ENCODE measurements at regions not wholly inside any gene's neighbourhood (a gene's known extent, or its start where the extent isn't known, plus 50 kb on each side); places are given as distances from the start of the nearest gene placed in this dataset.
"Not testable (repeated sequence)": the region's sequence is repeated elsewhere in the genome, so short reads cannot be mapped to it uniquely, and the experiment has no call there.

- no CpG with 5 or more reads among the region's 3 CpGs for WGBS, 2 experiments (ENCODE audit: extremely low coverage in 2 of 2, insufficient read length in 1 of 2)
- H3K9ac ChIP-seq (ENCODE audit: low read depth, low read length); H3K4me2 ChIP-seq (ENCODE audit: low read depth, low read length); H3K79me1 ChIP-seq (ENCODE audit: low read depth in 1 of 2, low read length in 2 of 2); H3K4me1 ChIP-seq (ENCODE audit: control insufficient read depth, insufficient read depth, low read length); H3K27me3 ChIP-seq (ENCODE audit: control insufficient read depth, insufficient read depth, low read length); H3K18ac ChIP-seq (ENCODE audit: low read depth, low read length); intact Hi-C loops (cut with micrococcal nuclease); H3K27ac ChIP-seq (ENCODE audit: insufficient read depth, low read length); H3K4ac ChIP-seq (ENCODE audit: low read depth, low read length); H3K36me3 ChIP-seq (ENCODE audit: control insufficient read depth, insufficient read depth, low read length); H4K5ac ChIP-seq (ENCODE audit: low read depth, low read length); H4K91ac ChIP-seq (ENCODE audit: insufficient read depth, low read depth, low read length); DNase-seq; H2AK5ac ChIP-seq (ENCODE audit: low read depth, low read length); H2AFZ ChIP-seq (replicated peaks; ENCODE audit: low read length, poor library complexity); H3K9me3 ChIP-seq (ENCODE audit: control insufficient read depth, insufficient read depth, low read length); H2BK15ac ChIP-seq (ENCODE audit: low read depth, low read length); BruUV-seq (replicated peaks); ATAC-seq (ENCODE audit: low read depth); H4K20me1 ChIP-seq (ENCODE audit: insufficient read depth, low read length); H2BK20ac ChIP-seq (ENCODE audit: low read depth, low read length); H3K23ac ChIP-seq (ENCODE audit: low read depth, low read length); H3K4me3 ChIP-seq (ENCODE audit: insufficient read depth, low read depth, low read length); CTCF ChIA-PET; dilution Hi-C loops (cut with HindIII; ENCODE audit: low sequenced_read_pairs, unreplicated experiment); H2AK9ac ChIP-seq (replicated peaks; ENCODE audit: low read depth, low read length, poor library complexity); H2BK120ac ChIP-seq (ENCODE audit: low read depth, low read length); in situ Hi-C loops (cut with MboI; ENCODE audit: low sequenced_read_pairs); H3K14ac ChIP-seq (replicated peaks; ENCODE audit: low read depth, low read length); H3K9me1 ChIP-seq (ENCODE audit: insufficient read depth, low read length); H3K56ac ChIP-seq (ENCODE audit: extremely low read depth, insufficient read depth, low read length); H4K8ac ChIP-seq (ENCODE audit: low read depth in 2 of 2, low read length in 2 of 2); POLR2A ChIA-PET (ENCODE audit: unreplicated experiment); H2BK5ac ChIP-seq (ENCODE audit: low read depth, low read length, poor library complexity, severe bottlenecking): not testable (repeated sequence)
Measured at GRCh38 chr1:120599511-120599910, 124.2 kb upstream of the NBPF26 start.

GRCh38 chr1:120600442-120601041, 123.2 kb upstream of the NBPF26 start:
- H3K23ac ChIP-seq (ENCODE audit: low read depth, low read length); H3K36me3 ChIP-seq (ENCODE audit: control insufficient read depth, insufficient read depth, low read length); H3K27ac ChIP-seq (ENCODE audit: insufficient read depth, low read length); intact Hi-C loops (cut with micrococcal nuclease); H3K4me1 ChIP-seq (ENCODE audit: control insufficient read depth, insufficient read depth, low read length); H4K8ac ChIP-seq (ENCODE audit: low read depth in 2 of 2, low read length in 2 of 2); H4K5ac ChIP-seq (ENCODE audit: low read depth, low read length); in situ Hi-C loops (cut with MboI; ENCODE audit: low sequenced_read_pairs); H3K4me3 ChIP-seq (ENCODE audit: insufficient read depth, low read depth, low read length); H3K18ac ChIP-seq (ENCODE audit: low read depth, low read length); H3K79me1 ChIP-seq (ENCODE audit: low read depth in 1 of 2, low read length in 2 of 2); H4K91ac ChIP-seq (ENCODE audit: insufficient read depth, low read depth, low read length); H2BK15ac ChIP-seq (ENCODE audit: low read depth, low read length); DNase-seq; H2AK9ac ChIP-seq (replicated peaks; ENCODE audit: low read depth, low read length, poor library complexity); H3K27me3 ChIP-seq (ENCODE audit: control insufficient read depth, insufficient read depth, low read length); ATAC-seq (ENCODE audit: low read depth); H2AFZ ChIP-seq (replicated peaks; ENCODE audit: low read length, poor library complexity); H3K4ac ChIP-seq (ENCODE audit: low read depth, low read length); H2AK5ac ChIP-seq (ENCODE audit: low read depth, low read length); H3K9me3 ChIP-seq (ENCODE audit: control insufficient read depth, insufficient read depth, low read length); H3K9me1 ChIP-seq (ENCODE audit: insufficient read depth, low read length); H2BK120ac ChIP-seq (ENCODE audit: low read depth, low read length); POLR2A ChIA-PET (ENCODE audit: unreplicated experiment); H2BK20ac ChIP-seq (ENCODE audit: low read depth, low read length); H3K14ac ChIP-seq (replicated peaks; ENCODE audit: low read depth, low read length); H3K4me2 ChIP-seq (ENCODE audit: low read depth, low read length); BruUV-seq (replicated peaks); H3K56ac ChIP-seq (ENCODE audit: extremely low read depth, insufficient read depth, low read length); dilution Hi-C loops (cut with HindIII; ENCODE audit: low sequenced_read_pairs, unreplicated experiment); H3K9ac ChIP-seq (ENCODE audit: low read depth, low read length); CTCF ChIA-PET; H2BK5ac ChIP-seq (ENCODE audit: low read depth, low read length, poor library complexity, severe bottlenecking); H4K20me1 ChIP-seq (ENCODE audit: insufficient read depth, low read length): not testable (repeated sequence)
- WGBS, 2 experiments (ENCODE audit: extremely low coverage in 2 of 2, insufficient read length in 1 of 2), result no CpG with 5 or more reads among the region's 3 CpGs

Data from IMR-90 (cell line).